H9 (cell line): ENCODE measurements at regions not wholly inside any gene's neighbourhood (a gene's known extent, or its start where the extent isn't known, plus 50 kb on each side); places are given as distances from the start of the nearest gene placed in this dataset.

Source experiments
- DNase-seq: peaks from one replicate; pipeline ENCODE4 v3.0.0-alpha.2; 2017
- H2AFZ ChIP-seq: one replicate; pipeline ENCODE4 v1.6.1; 2013; ENCODE audit warnings: mild to moderate bottlenecking, low read length, control low read depth, moderate library complexity
- H2AK5ac ChIP-seq: 2 replicates; pipeline ENCODE4 v1.6.1; 2013; ENCODE audit warnings: low read length, control low read depth, mixed read lengths; ENCODE audit not compliant: insufficient read length
- H2BK120ac ChIP-seq: one replicate; pipeline ENCODE4 v1.6.1; 2013; ENCODE audit warnings: low read depth, mild to moderate bottlenecking, low read length, control low read depth, inconsistent platforms; ENCODE audit not compliant: poor library complexity, severe bottlenecking
- H2BK12ac ChIP-seq: 2 replicates; pipeline ENCODE4 v1.6.1; 2013; ENCODE audit warnings: low read length, control low read depth, mixed read lengths, low read depth; ENCODE audit not compliant: insufficient read length
- H2BK15ac ChIP-seq: 2 replicates; pipeline ENCODE4 v1.6.1; 2013; ENCODE audit warnings: low read depth, low read length, control low read depth
- H2BK20ac ChIP-seq: one replicate; pipeline ENCODE4 v1.6.1; 2013; ENCODE audit warnings: low read depth, mild to moderate bottlenecking, low read length, control low read depth, inconsistent platforms; ENCODE audit not compliant: poor library complexity, severe bottlenecking
- H2BK5ac ChIP-seq: 2 replicates; pipeline ENCODE4 v1.6.1; 2013; ENCODE audit warnings: low read length, control low read depth, mixed read lengths; ENCODE audit not compliant: insufficient read length
- H3K14ac ChIP-seq: 2 replicates; pipeline ENCODE4 v1.6.1; 2013; ENCODE audit warnings: low read length, control low read depth; ENCODE audit not compliant: insufficient read depth
- H3K18ac ChIP-seq: 2 replicates; pipeline ENCODE4 v1.6.1; 2013; ENCODE audit warnings: low read depth, mild to moderate bottlenecking, mixed read lengths, low read length, control low read depth; ENCODE audit not compliant: insufficient read length
- H3K23ac ChIP-seq: 2 replicates; pipeline ENCODE4 v1.6.1; 2013; ENCODE audit warnings: low read length, control low read depth, mixed read lengths, low read depth; ENCODE audit not compliant: insufficient read length
- H3K23me2 ChIP-seq: 2 replicates; pipeline ENCODE4 v1.6.1; 2013; ENCODE audit warnings: low read depth, mild to moderate bottlenecking, mixed read lengths, low read length, control low read depth; ENCODE audit not compliant: insufficient read length, poor library complexity, severe bottlenecking
- H3K27ac ChIP-seq: 2 replicates; pipeline ENCODE4 v1.5.1; 2013; ENCODE audit warnings: low read length, control low read depth, mixed read lengths, low read depth; ENCODE audit not compliant: insufficient read length
- H3K27me3 ChIP-seq: 2 replicates; pipeline ENCODE4 v1.6.1; 2013; ENCODE audit warnings: low read length, control low read depth, inconsistent platforms; ENCODE audit not compliant: insufficient read depth
- H3K4ac ChIP-seq: 2 replicates; pipeline ENCODE4 v1.6.1; 2013; ENCODE audit warnings: low read depth, mild to moderate bottlenecking, control low read depth, inconsistent platforms, low read length, moderate library complexity
- H3K4me1 ChIP-seq: 2 replicates; pipeline ENCODE4 v1.6.1; 2013; ENCODE audit warnings: low read length, control low read depth, inconsistent platforms; ENCODE audit not compliant: insufficient read depth
- H3K4me2 ChIP-seq: 2 replicates; pipeline ENCODE4 v1.6.1; 2013; ENCODE audit warnings: low read length, control low read depth, mixed read lengths; ENCODE audit not compliant: insufficient read length, insufficient read depth
- H3K56ac ChIP-seq: 2 replicates; pipeline ENCODE4 v1.6.1; 2013; ENCODE audit warnings: low read depth, mild to moderate bottlenecking, mixed read lengths, low read length, control low read depth; ENCODE audit not compliant: insufficient read length
- H3K79me1 ChIP-seq: 2 replicates; pipeline ENCODE4 v1.6.1; 2013; ENCODE audit warnings: low read depth, mild to moderate bottlenecking, moderate library complexity, low read length, control low read depth, inconsistent platforms; ENCODE audit not compliant: insufficient read depth, poor library complexity, severe bottlenecking
- H3K79me2 ChIP-seq: 2 replicates; pipeline ENCODE4 v1.6.1; 2013; ENCODE audit warnings: low read length, control low read depth, inconsistent platforms; ENCODE audit not compliant: insufficient read depth
- H3K9ac ChIP-seq: 2 replicates; pipeline ENCODE4 v1.6.1; 2013; ENCODE audit warnings: low read length, control low read depth, mixed read lengths; ENCODE audit not compliant: insufficient read length; ENCODE audit errors: extremely low read depth
- H3K9me3 ChIP-seq: one replicate; pipeline ENCODE4 v1.6.1; 2013; ENCODE audit warnings: low read depth, low read length, inconsistent platforms; ENCODE audit not compliant: control insufficient read depth
- H3T11ph ChIP-seq: one replicate; pipeline ENCODE4 v1.6.1; 2013; ENCODE audit warnings: mild to moderate bottlenecking, low read length, control low read depth, inconsistent platforms
- H4K20me1 ChIP-seq: one replicate; pipeline ENCODE4 v1.6.1; 2013; ENCODE audit not compliant: control insufficient read depth, insufficient read length, insufficient read depth
- H4K5ac ChIP-seq: 2 replicates; pipeline ENCODE4 v1.6.1; 2013; ENCODE audit warnings: low read depth, mild to moderate bottlenecking, mixed read lengths, low read length, control low read depth; ENCODE audit not compliant: insufficient read length
- H4K8ac ChIP-seq: replicated peaks from 2 replicates; pipeline ENCODE4 v1.6.1; 2013; ENCODE audit warnings: low read length, control low read depth, mixed read lengths, low read depth; ENCODE audit not compliant: insufficient read length
- H4K91ac ChIP-seq: 2 replicates; pipeline ENCODE4 v1.6.1; 2013; ENCODE audit warnings: low read depth, mild to moderate bottlenecking, moderate library complexity, mixed read lengths, low read length, control low read depth; ENCODE audit not compliant: insufficient read length
- H3K27ac Mint-ChIP-seq, 3 experiments: 2 replicates in 2 of 3; 3 replicates in 1 of 3; pipeline ENCODE4 v1.8.0; 2020 to 2021; ENCODE audit warnings: mixed read lengths in 3 of 3, mild to moderate bottlenecking in 1 of 3, moderate library complexity in 1 of 3
- H3K27me3 Mint-ChIP-seq: 2 replicates; pipeline ENCODE4 v1.8.0; 2021; ENCODE audit warnings: low read depth, mild to moderate bottlenecking, moderate library complexity, mixed read lengths
- H3K36me3 Mint-ChIP-seq, 3 experiments: 2 replicates in 2 of 3; 3 replicates in 1 of 3; pipeline ENCODE4 v1.8.0; 2020 to 2021; ENCODE audit warnings: low read depth in 3 of 3, mixed read lengths in 3 of 3; ENCODE audit not compliant: insufficient read depth in 1 of 3
- H3K4me1 Mint-ChIP-seq, 2 experiments: 2 replicates each; pipeline ENCODE4 v1.8.0; 2020; ENCODE audit warnings: mixed read lengths in 2 of 2
- H3K4me3 Mint-ChIP-seq, 2 experiments: 2 replicates in 1 of 2; 3 replicates in 1 of 2; pipeline ENCODE4 v1.8.0; 2020 to 2021; ENCODE audit warnings: mild to moderate bottlenecking in 2 of 2, mixed read lengths in 2 of 2, moderate library complexity in 1 of 2
- H3K9me3 Mint-ChIP-seq, 2 experiments: 2 replicates in 1 of 2; 3 replicates in 1 of 2; pipeline ENCODE4 v1.8.0; 2020; ENCODE audit warnings: mild to moderate bottlenecking in 2 of 2, mixed read lengths in 2 of 2, moderate library complexity in 1 of 2
- WGBS: extraction: QIAGEN DNeasy Blood & Tissue Kit; methylation state at CpG from one replicate; pipeline ENCODE4 v1.1.7; 2013; ENCODE audit warnings: missing lambda C conversion rate, low lambda C conversion rate, mixed read lengths; ENCODE audit not compliant: insufficient read length; ENCODE audit errors: extremely low coverage; 5-methylcytosine and 5-hydroxymethylcytosine counted together
- TF ChIP-seq, protein P1 (sequence below): fragments of 200-600 bp; sonication (generic); conservative IDR thresholded peaks from 3 replicates; pipeline ENCODE4 v1.8.0; 2021; ENCODE audit warnings: antibody characterized with exemption, mild to moderate bottlenecking

DNA sequence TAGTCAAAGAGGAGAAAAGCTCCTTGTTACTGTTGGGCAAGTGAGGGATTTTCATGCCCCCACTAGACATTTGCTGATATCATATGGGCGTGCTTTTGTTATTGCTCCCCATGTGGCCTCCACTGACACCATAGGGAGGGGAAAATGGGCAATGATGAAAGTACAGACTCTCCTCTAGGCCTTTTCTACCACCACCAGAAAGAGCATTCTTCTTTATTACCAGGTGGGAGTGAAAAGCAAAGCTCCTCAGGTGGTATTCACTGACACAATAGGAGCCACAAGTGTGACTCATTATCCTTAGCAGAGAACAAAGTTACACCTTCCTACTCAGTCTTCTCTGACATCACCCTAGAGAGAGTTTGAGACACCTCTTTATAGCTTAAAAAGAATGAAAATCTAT lies 667.1 kb downstream of the LTN1 start:
- no peaks in the 10 kb centered on the region for H3K27me3 Mint-ChIP-seq
- no peak overlapping the region for H4K5ac ChIP-seq
- no peaks in the 10 kb centered on the region for H4K20me1 ChIP-seq
- H4K8ac ChIP-seq: no peak overlapping the region
- H2BK20ac ChIP-seq: no peak overlapping the region
- no peak overlapping the region for H2AK5ac ChIP-seq
- H3K36me3 Mint-ChIP-seq: peaks cover 18 to 37% (median 23%) of the 10 kb centered on the region in 3 experiments
- H3K27ac Mint-ChIP-seq: peak overlapping the region in 2 of 3 experiments; percentile 93 to 95; a peak in 3 of 7 replicates
- peaks cover 29 to 34% of the 10 kb centered on the region in 2 experiments for H3K9me3 Mint-ChIP-seq
- H2BK12ac ChIP-seq: no peak overlapping the region
- TF ChIP-seq, protein P1, sequence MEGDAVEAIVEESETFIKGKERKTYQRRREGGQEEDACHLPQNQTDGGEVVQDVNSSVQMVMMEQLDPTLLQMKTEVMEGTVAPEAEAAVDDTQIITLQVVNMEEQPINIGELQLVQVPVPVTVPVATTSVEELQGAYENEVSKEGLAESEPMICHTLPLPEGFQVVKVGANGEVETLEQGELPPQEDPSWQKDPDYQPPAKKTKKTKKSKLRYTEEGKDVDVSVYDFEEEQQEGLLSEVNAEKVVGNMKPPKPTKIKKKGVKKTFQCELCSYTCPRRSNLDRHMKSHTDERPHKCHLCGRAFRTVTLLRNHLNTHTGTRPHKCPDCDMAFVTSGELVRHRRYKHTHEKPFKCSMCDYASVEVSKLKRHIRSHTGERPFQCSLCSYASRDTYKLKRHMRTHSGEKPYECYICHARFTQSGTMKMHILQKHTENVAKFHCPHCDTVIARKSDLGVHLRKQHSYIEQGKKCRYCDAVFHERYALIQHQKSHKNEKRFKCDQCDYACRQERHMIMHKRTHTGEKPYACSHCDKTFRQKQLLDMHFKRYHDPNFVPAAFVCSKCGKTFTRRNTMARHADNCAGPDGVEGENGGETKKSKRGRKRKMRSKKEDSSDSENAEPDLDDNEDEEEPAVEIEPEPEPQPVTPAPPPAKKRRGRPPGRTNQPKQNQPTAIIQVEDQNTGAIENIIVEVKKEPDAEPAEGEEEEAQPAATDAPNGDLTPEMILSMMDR: no peak
- no peak overlapping the region for H2BK5ac ChIP-seq
- no peaks in the 10 kb centered on the region for H3K79me1 ChIP-seq
- H3K4me1 ChIP-seq: no peaks in the 10 kb centered on the region; the same call in 1 of the 2 replicates
- H3K27ac ChIP-seq: peak overlapping the region; percentile 61
- H3K23ac ChIP-seq: no peak overlapping the region
- no peak overlapping the region for H3K4me2 ChIP-seq
- H3K9ac ChIP-seq: no peak overlapping the region
- H2BK120ac ChIP-seq: no peak overlapping the region
- H3K18ac ChIP-seq: no peak overlapping the region
- H3K4ac ChIP-seq: no peak overlapping the region
- no peak overlapping the region for H3K56ac ChIP-seq
- H3K79me2 ChIP-seq: no peaks in the 10 kb centered on the region
- peaks cover 10% of the 10 kb centered on the region for H3K9me3 ChIP-seq
- H3K4me3 Mint-ChIP-seq: no peak overlapping the region
- peaks cover 27 to 29% of the 10 kb centered on the region in 2 experiments for H3K4me1 Mint-ChIP-seq
- H2AFZ ChIP-seq: no peak overlapping the region
- H3K27me3 ChIP-seq: no peaks in the 10 kb centered on the region
- no peaks in the 10 kb centered on the region for H3K23me2 ChIP-seq
- H4K91ac ChIP-seq: no peak overlapping the region
- no peak overlapping the region for H3T11ph ChIP-seq
- no CpG with 5 or more reads among the region's 1 CpG for WGBS
- DNase-seq: peak; percentile 57
- H2BK15ac ChIP-seq: no peak overlapping the region
- H3K14ac ChIP-seq: no peak overlapping the region
